GM12891 (cell line): ENCODE measurements at regions not wholly inside any gene's neighbourhood (a gene's known extent, or its start where the extent isn't known, plus 50 kb on each side); places are given as distances from the start of the nearest gene placed in this dataset.
"Not testable (repeated sequence)": the region's sequence is repeated elsewhere in the genome, so short reads cannot be mapped to it uniquely, and the experiment has no call there.

ENCODE experiments used
- DNase-seq: peaks from one replicate; pipeline ENCODE4 v3.0.0; 2011; ENCODE audit warnings: low spot score; ENCODE audit not compliant: insufficient read length
- FAIRE-seq: peaks from 2 replicates; lab custom pipeline; 2011; peaks lifted over from hg19 to GRCh38; lab: Jason Lieb, UNC
- PAX5 ChIP-seq: IDR thresholded peaks from 2 replicates; pipeline ENCODE4 v1.6.1; 2011; ENCODE audit warnings: low read length, moderate library complexity, mild to moderate bottlenecking; ENCODE audit not compliant: insufficient read depth, severe bottlenecking
- POLR2A ChIP-seq: IDR thresholded peaks from 2 replicates; pipeline ENCODE4 v1.6.1; 2011; ENCODE audit warnings: low read depth, low read length, control low read depth
- POLR2AphosphoS5 ChIP-seq: IDR thresholded peaks from 2 replicates; pipeline ENCODE4 v1.6.1; 2011; ENCODE audit warnings: low read depth, low read length, control low read depth
- POU2F2 ChIP-seq: IDR thresholded peaks from 2 replicates; pipeline ENCODE4 v1.6.1; 2011; ENCODE audit warnings: low read depth, mild to moderate bottlenecking, control low read depth, low read length, moderate library complexity
- SPI1 ChIP-seq: IDR thresholded peaks from 2 replicates; pipeline ENCODE4 v1.6.1; 2011; ENCODE audit warnings: low read depth, low read length, control low read depth
- TAF1 ChIP-seq: IDR thresholded peaks from 2 replicates; pipeline ENCODE4 v1.6.1; 2011; ENCODE audit warnings: low read depth, low read length, control low read depth

GRCh38 chr13:80157261-80157932 is 183.5 kb downstream of the SPRY2 start:
- DNase-seq (no peak), FAIRE-seq (no peak)
- no peak for TF ChIP-seq PAX5
- no peak for TF ChIP-seq POU2F2
- TF ChIP-seq TAF1 = no peak
- TF ChIP-seq POLR2AphosphoS5 = no peak
- no peak for TF ChIP-seq SPI1
- TF ChIP-seq POLR2A = no peak

DNA sequence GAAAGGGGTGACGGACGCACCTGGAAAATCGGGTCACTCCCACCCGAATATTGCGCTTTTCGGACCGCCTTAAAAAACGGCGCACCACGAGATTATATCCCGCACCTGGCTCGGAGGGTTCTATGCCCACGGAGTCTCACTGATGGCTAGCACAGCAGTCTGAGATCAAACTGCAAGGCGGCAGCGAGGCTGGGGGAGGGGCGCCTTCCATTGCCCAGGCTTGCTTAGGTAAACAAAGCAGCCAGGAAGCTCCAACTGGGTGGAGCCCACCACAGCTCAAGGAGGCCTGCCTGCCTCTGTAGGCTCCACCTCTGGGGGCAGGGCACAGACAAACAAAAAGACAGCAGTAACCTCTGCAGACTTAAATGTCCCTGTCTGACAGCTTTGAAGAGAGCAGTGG is 188.8 kb downstream of the SPRY2 start:
- FAIRE-seq = not testable (repeated sequence)

DNA sequence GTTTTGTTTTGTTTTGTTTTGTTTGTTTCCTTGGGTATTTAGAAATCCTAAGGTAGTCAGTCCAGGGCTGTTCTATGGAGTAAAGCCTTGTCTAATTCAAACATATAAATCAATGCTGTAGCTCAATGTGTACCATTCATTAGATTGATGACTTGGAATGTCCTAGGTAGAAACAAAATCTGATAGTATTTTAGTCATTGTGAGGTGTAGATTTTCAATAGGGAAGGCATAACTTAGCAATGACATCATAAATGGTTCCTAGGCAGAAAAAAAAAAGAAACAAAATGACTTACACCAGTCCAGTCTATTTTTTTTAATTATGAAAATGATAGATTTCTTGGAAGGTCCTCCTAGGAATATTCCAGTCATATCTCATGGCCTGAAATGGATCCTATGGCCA is 189.9 kb downstream of the SPRY2 start:
- DNase-seq (no peak), FAIRE-seq (no peak)
- TF ChIP-seq POLR2A (no peak), PAX5 (no peak), POLR2AphosphoS5 (no peak), POU2F2 (no peak), SPI1 (no peak), TAF1 (no peak)

More for the DNA sequence above, 188.8 kb downstream of the SPRY2 start:
- DNase-seq = not testable (repeated sequence)

- no peak for TF ChIP-seq POLR2A
- TF ChIP-seq SPI1 = no peak
- TF ChIP-seq PAX5 = no peak
- TF ChIP-seq POU2F2 = no peak
- no peak for TF ChIP-seq TAF1
- TF ChIP-seq POLR2AphosphoS5 = no peak
- FAIRE-seq = no peak
- DNase-seq = no peak
Measured at GRCh38 chr13:80149736-80150135, 191.2 kb downstream of the SPRY2 start.

GRCh38 chr13:80145171-80145690 is 195.7 kb downstream of the SPRY2 start:
- TF ChIP-seq POU2F2 (no peak), POLR2AphosphoS5 (no peak), SPI1 (no peak), POLR2A (no peak), PAX5 (no peak), TAF1 (no peak)
- no peak for DNase-seq
- no peak for FAIRE-seq

DNA sequence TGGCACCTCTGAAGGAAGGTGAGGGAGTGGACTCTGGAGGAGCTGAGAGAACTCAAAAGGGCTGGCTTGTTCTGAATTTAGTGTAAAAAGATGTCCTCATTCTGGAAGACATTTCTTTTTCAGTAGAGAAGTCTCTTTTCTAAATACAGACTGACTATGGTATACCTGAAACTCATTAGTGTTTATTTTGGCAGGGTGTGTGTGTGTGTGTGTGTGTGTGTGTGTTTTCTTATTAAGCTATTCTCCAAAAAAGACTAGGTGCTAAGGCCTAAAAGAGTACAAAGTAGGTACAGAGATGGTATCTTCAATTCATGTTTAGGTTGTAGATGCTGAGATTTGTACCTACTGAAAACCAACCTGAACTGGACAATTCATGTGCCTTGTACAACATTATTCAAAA is 196.4 kb downstream of the SPRY2 start:
- no peak for DNase-seq
- TF ChIP-seq PAX5 (no peak), POU2F2 (no peak), TAF1 (no peak), SPI1 (no peak), POLR2A (no peak), POLR2AphosphoS5 (no peak)
- no peak for FAIRE-seq

DNA sequence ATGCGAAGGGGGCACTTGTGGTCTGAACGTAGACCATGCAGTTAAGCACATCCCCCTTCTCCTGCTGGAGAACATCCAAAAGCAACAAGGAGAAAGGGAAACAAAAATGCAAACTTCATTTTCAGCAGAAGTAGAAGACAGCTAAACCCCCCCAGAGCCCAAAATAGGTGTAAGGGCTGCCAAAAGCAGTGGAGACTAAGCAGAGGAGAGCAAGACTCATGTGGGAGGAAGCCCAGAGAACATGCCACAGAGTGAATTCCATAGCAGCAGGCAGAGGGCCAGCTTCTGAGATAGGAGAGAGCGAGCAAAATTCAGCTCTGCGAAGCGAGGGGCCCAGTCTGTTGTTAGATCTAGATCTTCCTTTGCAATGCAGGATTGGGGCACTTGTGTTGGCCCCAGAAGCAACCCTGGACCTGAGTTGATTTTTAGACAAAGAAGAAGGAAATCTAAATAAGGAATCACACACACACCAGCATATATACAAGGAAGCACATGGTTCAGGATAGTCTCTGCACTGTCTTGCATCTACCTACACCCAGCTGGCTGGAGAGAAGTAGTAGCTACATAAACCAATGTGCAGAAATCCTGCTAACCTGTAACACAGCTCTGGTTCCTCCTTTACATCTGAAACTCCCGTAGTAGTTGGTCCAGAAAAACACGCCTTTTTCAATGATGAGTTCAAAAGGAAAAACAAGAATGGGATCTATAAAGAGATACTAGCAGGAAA is 199.6 kb downstream of the SPRY2 start:
- no peak for TF ChIP-seq POLR2A
- TF ChIP-seq SPI1 = no peak
- TF ChIP-seq TAF1 = no peak
- TF ChIP-seq POLR2AphosphoS5 = no peak
- no peak for TF ChIP-seq PAX5
- TF ChIP-seq POU2F2 = no peak
- FAIRE-seq = no peak
- no peak for DNase-seq

GRCh38 chr13:80140685-80141084 is 200.2 kb downstream of the SPRY2 start:
- TF ChIP-seq PAX5 (no peak), TAF1 (no peak), SPI1 (no peak), POLR2A (no peak), POLR2AphosphoS5 (no peak), POU2F2 (no peak)
- FAIRE-seq (no peak), DNase-seq (no peak)

DNA sequence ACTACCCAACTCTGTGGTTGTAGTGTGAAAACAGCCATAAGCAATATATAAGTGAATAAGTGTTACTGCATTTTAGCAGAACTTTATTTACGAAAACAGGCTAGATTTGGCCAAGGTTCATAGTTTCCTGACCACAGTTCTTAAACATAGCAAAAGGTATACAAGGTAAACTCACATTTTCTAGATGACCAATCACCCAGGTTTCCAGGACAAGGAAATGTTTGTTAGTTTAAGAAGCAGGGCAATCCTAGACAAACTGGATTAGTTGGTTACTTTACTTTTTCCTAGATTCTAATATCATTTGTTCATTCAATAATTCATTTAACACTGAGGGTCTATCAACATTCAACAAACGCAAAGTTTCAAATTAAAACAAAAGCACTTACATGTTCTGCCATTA is 201.7 kb downstream of the SPRY2 start:
- FAIRE-seq = no peak
- TF ChIP-seq PAX5 = no peak
- TF ChIP-seq TAF1 = no peak
- no peak for TF ChIP-seq POU2F2
- no peak for TF ChIP-seq POLR2A
- no peak for TF ChIP-seq POLR2AphosphoS5
- TF ChIP-seq SPI1 = no peak
- DNase-seq = no peak
